Ovary (tissue), 7 donors: ENCODE measurements at regions not wholly inside any gene's neighbourhood (a gene's known extent, or its start where the extent isn't known, plus 50 kb on each side); places are given as distances from the start of the nearest gene placed in this dataset.
A peak's percentile ranks its signal among the peaks of the same experiment; 100 is the strongest.
"Not testable (repeated sequence)": the region's sequence is repeated elsewhere in the genome, so short reads cannot be mapped to it uniquely, and the experiment has no call there.

Experiments used
- DNase-seq, 5 donors: peaks; one replicate each; pipeline ENCODE4 v3.0.0-alpha.2; 2019 to 2020
- H3K27ac ChIP-seq, 2 donors: fragments of 200-600 bp; one replicate each; pipeline versions ENCODE4 v1.5.1 to v1.8.0; 2019 to 2022
- H3K27me3 ChIP-seq: fragments of 200-600 bp; one replicate; pipeline ENCODE4 v1.8.0; 2022
- H3K36me3 ChIP-seq: fragments of 200-600 bp; sonication (generic); one replicate; pipeline ENCODE4 v1.5.1; 2019
- H3K4me1 ChIP-seq: one replicate; pipeline ENCODE4 v1.8.1; 2013; ENCODE audit warnings: mild to moderate bottlenecking, moderate library complexity; ENCODE audit not compliant: insufficient read depth
- H3K4me3 ChIP-seq: fragments of 200-600 bp; sonication (generic); one replicate; pipeline ENCODE4 v1.5.1; 2017
- H3K9me3 ChIP-seq, 2 donors: fragments of 200-600 bp in 1 of 2; sonication (generic) in 1 of 2; one replicate each; pipeline versions ENCODE4 v1.5.1 to v1.8.1; 2013 to 2019; ENCODE audit warnings: mild to moderate bottlenecking in 1 of 2, moderate library complexity in 1 of 2
- CTCF ChIP-seq, 3 donors: fragments of 450-650 bp in 2 of 3; fragments of 200-600 bp in 1 of 3; IDR thresholded peaks; one replicate each; pipeline versions ENCODE4 v1.5.1 to v1.8.0; 2016 to 2022; ENCODE audit warnings: antibody characterized with exemption in 3 of 3, mild to moderate bottlenecking in 1 of 3
- EP300 ChIP-seq: sonication (generic); formaldehyde crosslinking; IDR thresholded peaks from one replicate; pipeline ENCODE4 v1.6.1; 2017; ENCODE audit warnings: antibody characterized with exemption
- POLR2A ChIP-seq: fragments of 450-650 bp; IDR thresholded peaks from one replicate; pipeline ENCODE4 v1.6.1; 2017; ENCODE audit warnings: antibody characterized with exemption, mild to moderate bottlenecking, moderate library complexity
- WGBS, 3 donors: extraction: QIAGEN DNeasy Blood & Tissue Kit in 1 of 3; methylation state at CpG; one replicate each; pipeline versions ENCODE4 v1.1.5 to v1.1.7; 2013 to 2017; 5-methylcytosine and 5-hydroxymethylcytosine counted together
- intact Hi-C, 4 donors: fragments of 100-400 bp; cut with DNase I; formaldehyde crosslinking; loops; one replicate each; pipeline versions ENCODE4 v1.11.0 to v1.15.1; 2022 to 2023
- donor health status: DM: no; HTN: no; CAD: no; lungs with moderate emphysema.
- donor health status: DM: no; HTN: no; CAD: no.
- donor health status: Bipolar disorder and iron deficiency.
- donor health status: DM: no; HTN: no; CAD: no.
- donor health status: DM: yes; HTN: yes; CAD: no.

GRCh38 chr2:97348841-97349240, 235.9 kb downstream of the ANKRD36 start:
- Histone ChIP-seq H3K27ac (no peak overlapping the region), H3K4me3 (no peak overlapping the region), H3K36me3 (no peaks in the 10 kb centered on the region), H3K27me3 (no peaks in the 10 kb centered on the region), H3K4me1 (no peaks in the 10 kb centered on the region), H3K9me3 (no peaks in the 10 kb centered on the region)
- 68 to 87% (median 81%) methylated on average over 1 of the region's 1 CpG for WGBS, 3 donors
- DNase-seq, result no peak
- no peak for TF ChIP-seq POLR2A
- no peak for TF ChIP-seq CTCF (IDR thresholded peaks at IDR 0.05)
- TF ChIP-seq EP300, result no peak
- intact Hi-C loops, result no loop called here

DNA sequence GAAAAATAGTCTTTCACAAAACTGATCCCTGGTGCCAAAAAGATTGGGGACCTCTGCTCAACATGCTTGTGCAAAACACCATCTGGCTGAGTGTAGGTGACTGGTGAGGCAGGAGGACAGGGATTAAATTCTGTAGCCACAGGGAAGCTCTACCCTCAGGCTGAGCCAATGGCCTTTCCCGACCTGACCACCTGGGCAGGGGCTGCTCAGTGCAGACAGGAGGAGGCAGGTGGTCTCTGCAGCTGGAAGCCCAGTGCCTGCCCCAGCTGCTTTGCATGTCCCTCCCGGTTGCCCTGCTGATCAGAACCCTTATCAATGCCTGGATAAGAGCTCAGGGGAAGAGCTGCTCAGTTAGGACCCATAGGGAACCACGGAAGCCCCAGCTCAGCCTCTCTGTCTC, 235.3 kb downstream of the ANKRD36 start:
- H3K27ac ChIP-seq, result no peak overlapping the region
- 48 to 53% (median 49%) methylated on average over 3 of the region's 3 CpGs for WGBS, 3 donors
- H3K9me3 ChIP-seq, result no peaks in the 10 kb centered on the region
- H3K36me3 ChIP-seq, result no peaks in the 10 kb centered on the region
- no peak overlapping the region for H3K4me3 ChIP-seq
- TF ChIP-seq EP300 (no peak), POLR2A (no peak), CTCF (IDR thresholded peaks at IDR 0.05) (no peak)
- no peak for DNase-seq
- H3K4me1 ChIP-seq, result no peaks in the 10 kb centered on the region
- intact Hi-C loops, result no loop called here
- no peaks in the 10 kb centered on the region for H3K27me3 ChIP-seq

- H3K9me3 ChIP-seq, intact Hi-C loops, DNase-seq, H3K4me3 ChIP-seq, H3K27me3 ChIP-seq, H3K27ac ChIP-seq, H3K36me3 ChIP-seq, H3K4me1 ChIP-seq: not testable (repeated sequence)
- no CpG with 5 or more reads among the region's 4 CpGs for WGBS, 3 donors
Measured at GRCh38 chr2:97344937-97345336, 232.0 kb downstream of the ANKRD36 start.

DNA sequence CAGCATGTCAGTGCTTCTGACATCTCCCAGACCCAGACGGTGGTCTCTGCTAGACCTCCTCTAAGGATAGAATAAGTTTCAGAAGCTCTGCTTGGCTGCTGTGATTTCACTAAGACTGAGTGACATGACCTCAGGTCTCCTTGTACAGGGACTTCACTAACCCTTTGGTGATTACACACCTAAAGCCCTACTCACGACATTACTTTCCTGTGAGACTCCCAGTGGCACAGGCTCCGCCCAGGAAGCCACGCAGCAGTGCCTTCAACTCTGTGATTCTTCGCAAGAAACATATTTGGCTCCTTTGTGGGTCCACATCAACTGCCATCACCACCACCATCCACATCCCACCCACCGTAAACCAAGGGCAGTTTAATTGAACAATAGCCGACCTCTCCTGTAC, 220.7 kb downstream of the ANKRD36 start:
- H3K9me3 ChIP-seq, H3K4me1 ChIP-seq, DNase-seq, H3K27ac ChIP-seq, H3K4me3 ChIP-seq, intact Hi-C loops, H3K36me3 ChIP-seq, H3K27me3 ChIP-seq: not testable (repeated sequence)
- no CpG with 5 or more reads among the region's 7 CpGs for WGBS, 3 donors

GRCh38 chr2:97332184-97332583, 219.2 kb downstream of the ANKRD36 start:
- H3K27ac ChIP-seq, DNase-seq, intact Hi-C loops, H3K4me1 ChIP-seq, H3K36me3 ChIP-seq, H3K4me3 ChIP-seq, H3K27me3 ChIP-seq, H3K9me3 ChIP-seq: not testable (repeated sequence)
- no CpG with 5 or more reads among the region's 4 CpGs for WGBS, 3 donors

DNA sequence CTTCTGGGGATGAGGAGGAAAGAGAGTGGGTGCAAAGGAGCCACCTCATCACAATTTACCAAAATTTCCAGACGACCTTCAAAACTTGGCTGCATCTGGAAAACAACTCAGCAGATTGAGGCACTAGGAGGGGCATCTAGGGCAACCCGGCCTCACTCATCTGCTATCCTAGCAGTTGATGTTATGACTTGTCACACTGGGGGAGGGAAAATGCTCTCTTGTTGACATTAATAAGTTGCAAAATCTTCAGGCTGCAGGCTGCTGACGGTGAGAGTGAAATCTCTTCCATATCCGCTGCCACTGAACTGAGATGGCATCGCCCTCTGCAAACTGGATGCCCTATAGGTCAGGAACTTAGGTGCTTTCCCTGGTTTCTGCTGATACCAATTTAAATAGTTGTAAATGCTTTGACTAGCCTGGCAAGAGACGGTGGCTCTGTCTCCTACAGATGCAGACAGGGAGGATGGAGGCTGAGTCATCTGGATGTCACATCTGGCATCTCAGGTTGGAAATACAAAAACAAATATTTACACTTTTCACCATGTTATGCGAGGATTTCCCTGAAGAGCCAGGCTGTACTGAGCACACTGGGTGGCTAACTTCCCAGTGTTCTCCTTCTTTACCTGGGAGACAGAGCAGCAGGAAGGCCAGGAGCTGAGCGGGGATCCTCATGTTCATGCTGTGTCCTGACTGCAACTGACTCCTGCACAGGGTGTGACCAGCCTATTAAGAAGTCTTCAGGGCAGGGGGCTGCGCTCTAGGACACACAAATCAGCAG, 209.2 kb downstream of the ANKRD36 start:
- H3K4me3 ChIP-seq, intact Hi-C loops, H3K9me3 ChIP-seq, H3K27me3 ChIP-seq, H3K4me1 ChIP-seq, DNase-seq, H3K27ac ChIP-seq, H3K36me3 ChIP-seq: not testable (repeated sequence)
- no CpG with 5 or more reads among the region's 9 CpGs for WGBS, 3 donors

GRCh38 chr2:97315358-97315757, 202.4 kb downstream of the ANKRD36 start:
- H3K27me3 ChIP-seq, H3K9me3 ChIP-seq, H3K4me3 ChIP-seq, intact Hi-C loops, H3K36me3 ChIP-seq, H3K27ac ChIP-seq, H3K4me1 ChIP-seq: not testable (repeated sequence)
- WGBS, 3 donors, result 87 to 95% (median 93%) methylated on average over 2 to 3 of the region's 4 CpGs
- peak in 2 of 5 donors; percentile 3 for DNase-seq

GRCh38 chr2:97312426-97312825, 199.5 kb downstream of the ANKRD36 start:
- H3K27ac ChIP-seq, H3K9me3 ChIP-seq, DNase-seq, H3K36me3 ChIP-seq, H3K4me1 ChIP-seq, H3K4me3 ChIP-seq, intact Hi-C loops, H3K27me3 ChIP-seq: not testable (repeated sequence)
- 77% methylated on average over 2 of the region's 3 CpGs; no CpG with 5 or more reads in 2 of the 3 donors for WGBS, 3 donors

DNA sequence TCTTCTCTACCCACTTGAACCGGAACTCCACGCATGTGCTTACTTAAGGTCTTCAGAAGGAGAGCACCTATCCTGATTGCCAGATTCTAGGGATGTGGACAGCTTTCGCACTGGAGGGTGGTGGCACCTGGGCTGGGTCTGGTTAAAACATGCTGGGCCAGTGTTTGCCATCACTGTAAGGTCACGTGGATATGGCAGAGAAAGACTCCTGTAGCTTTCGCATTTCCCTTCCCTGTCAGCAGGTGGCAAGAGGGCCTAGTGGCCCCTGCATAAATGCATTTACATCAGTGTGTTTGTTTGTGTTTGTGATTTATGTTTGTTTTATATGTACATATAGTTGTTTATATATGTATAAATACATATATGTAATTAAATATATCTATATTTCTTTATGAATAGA, 192.5 kb downstream of the ANKRD36 start:
- H3K4me3 ChIP-seq, H3K27me3 ChIP-seq, H3K9me3 ChIP-seq, H3K36me3 ChIP-seq, H3K27ac ChIP-seq, H3K4me1 ChIP-seq, intact Hi-C loops, DNase-seq: not testable (repeated sequence)
- no CpG with 5 or more reads among the region's 5 CpGs for WGBS, 3 donors

DNA sequence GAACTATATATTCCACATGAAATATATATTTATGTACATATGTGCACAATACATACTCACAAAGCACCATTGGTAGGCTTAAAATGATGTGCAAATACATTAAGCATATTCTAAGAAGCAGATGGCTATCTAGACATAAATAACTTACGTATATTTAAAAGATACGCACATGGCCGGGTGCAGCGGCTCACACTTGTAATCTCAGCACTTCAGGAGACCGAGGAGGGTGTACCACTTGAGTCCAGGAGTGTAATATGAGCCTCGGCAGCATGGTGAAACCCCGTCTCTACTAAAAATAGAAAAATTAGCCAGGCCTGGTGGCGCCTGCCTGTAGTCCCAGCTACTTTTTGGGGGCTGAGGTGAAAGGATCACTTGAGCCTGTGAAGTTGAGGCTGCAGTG, 189.9 kb downstream of the ANKRD36 start:
- 40 to 79% (median 73%) methylated on average over 2 to 7 of the region's 8 CpGs for WGBS, 3 donors
- H3K4me1 ChIP-seq, DNase-seq, H3K27ac ChIP-seq, H3K9me3 ChIP-seq, H3K27me3 ChIP-seq, intact Hi-C loops, H3K4me3 ChIP-seq, H3K36me3 ChIP-seq: not testable (repeated sequence)
